ENCODE measurements at regions not wholly inside any gene's neighbourhood (a gene's known extent, or its start where the extent isn't known, plus 50 kb on each side); places are given as distances from the start of the nearest gene placed in this dataset.

GRCh38 chr4:111814961-111815360, 330.3 kb upstream of the FAM241A start:
- TF ChIP-seq CTCF (IDR thresholded peaks at IDR 0.05; ENCODE audit: low read length) (no peak), EZH2phosphoT487 (IDR thresholded peaks at IDR 0.05; ENCODE audit: low read length) (no peak), EZH2 (optimal IDR thresholded peaks at IDR 0.05; ENCODE audit: low read depth, low read length) (no peak)

Data from MM.1S (cell line).